BE2C (cell line): ENCODE measurements at regions not wholly inside any gene's neighbourhood (a gene's known extent, or its start where the extent isn't known, plus 50 kb on each side); places are given as distances from the start of the nearest gene placed in this dataset.

ENCODE experiments used
- DNase-seq: peaks from one replicate; pipeline ENCODE4 v3.0.0-alpha.2; 2020
- H3K27me3 ChIP-seq: fragments of 250-450 bp; sonication (Bioruptor Pico); 2 replicates; pipeline ENCODE4 v1.5.1; 2020; ENCODE audit warnings: mild to moderate bottlenecking
- H3K36me3 ChIP-seq: fragments of 250-450 bp; sonication (Bioruptor Pico); 2 replicates; pipeline ENCODE4 v1.5.1; 2020; ENCODE audit warnings: mild to moderate bottlenecking
- H3K4me1 ChIP-seq: fragments of 250-450 bp; sonication (Bioruptor Pico); 2 replicates; pipeline ENCODE4 v1.5.1; 2020
- H3K4me3 ChIP-seq: 2 replicates; pipeline ENCODE4 v1.5.1; 2011; ENCODE audit warnings: low read depth, low read length
- H3K9me3 ChIP-seq: fragments of 250-450 bp; sonication (Bioruptor Pico); 2 replicates; pipeline ENCODE4 v1.5.1; 2020
- CTCF ChIP-seq: IDR thresholded peaks from 2 replicates; pipeline ENCODE4 v1.5.1; 2012; ENCODE audit warnings: mild to moderate bottlenecking, low read depth, low read length

DNA sequence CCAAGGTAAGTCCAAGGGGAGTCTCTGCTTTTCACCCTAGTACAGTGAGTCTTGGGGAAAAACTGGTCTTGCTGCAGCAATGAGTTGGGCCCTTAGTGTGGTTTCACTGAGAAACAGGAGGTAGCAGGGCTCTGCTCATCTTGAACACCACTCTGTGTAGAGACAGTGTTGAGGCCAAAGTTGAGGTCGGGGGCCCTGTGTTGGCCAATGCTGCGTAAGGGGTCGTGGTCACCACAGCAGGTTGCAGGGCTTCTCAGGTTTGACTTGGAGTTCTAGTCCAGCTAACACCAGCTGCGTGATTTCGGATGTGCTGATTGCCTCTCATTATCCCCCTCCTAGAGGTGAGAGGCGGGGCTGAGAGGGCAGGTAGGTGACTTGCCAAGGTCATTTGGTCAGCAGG lies 807.5 kb downstream of the VRK1 start:
- no peaks in the 10 kb centered on the region for H3K4me1 ChIP-seq
- DNase-seq: no peak
- H3K9me3 ChIP-seq: no peaks in the 10 kb centered on the region
- no peak overlapping the region for H3K4me3 ChIP-seq
- TF ChIP-seq CTCF: no peak
- H3K36me3 ChIP-seq: no peaks in the 10 kb centered on the region
- H3K27me3 ChIP-seq: no peaks in the 10 kb centered on the region

- TF ChIP-seq CTCF: no peak
- H3K4me1 ChIP-seq: no peaks in the 10 kb centered on the region
- H3K4me3 ChIP-seq: no peak overlapping the region
- DNase-seq: no peak
- no peaks in the 10 kb centered on the region for H3K27me3 ChIP-seq
- no peaks in the 10 kb centered on the region for H3K36me3 ChIP-seq
- no peaks in the 10 kb centered on the region for H3K9me3 ChIP-seq
These were observed 821.2 kb downstream of the VRK1 start for GRCh38 chr14:97618401-97618800.

DNA sequence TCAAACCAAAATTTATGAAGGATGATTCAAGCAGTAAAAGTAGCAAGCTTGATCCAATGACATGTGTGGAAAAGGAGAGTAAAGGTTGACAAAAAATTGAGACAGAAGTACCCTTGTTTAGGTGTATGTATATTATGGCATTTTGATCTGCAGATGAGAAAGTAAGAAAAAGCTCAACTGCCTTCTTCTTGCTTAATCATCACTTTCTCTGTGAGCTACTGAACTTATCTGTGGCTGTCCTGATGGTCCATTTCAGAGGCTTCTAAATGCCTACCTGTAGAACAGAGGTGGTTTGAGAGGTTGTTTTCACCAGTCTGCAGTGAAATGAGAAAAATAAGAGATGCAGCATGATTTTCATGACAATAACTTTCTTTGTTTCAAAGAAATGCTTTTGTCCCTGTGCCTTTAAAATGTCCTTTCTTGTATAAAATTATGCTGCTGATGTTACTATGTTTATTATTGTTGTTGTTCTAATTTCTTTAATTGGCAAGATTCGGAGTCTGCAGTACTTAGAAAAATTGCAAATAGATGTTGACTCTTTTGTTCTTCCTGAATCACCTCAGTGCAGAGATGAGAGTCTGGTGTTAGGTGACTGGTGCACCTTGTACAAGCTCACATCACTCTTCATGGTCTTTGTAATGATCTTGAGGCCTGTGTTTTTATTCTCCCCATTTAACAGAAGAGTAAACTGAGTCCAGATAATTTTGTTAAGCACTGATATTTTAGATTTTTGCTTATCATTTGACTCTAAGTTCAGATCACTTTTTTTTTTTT lies 821.9 kb downstream of the VRK1 start:
- no peaks in the 10 kb centered on the region for H3K4me1 ChIP-seq
- H3K36me3 ChIP-seq: no peaks in the 10 kb centered on the region
- H3K4me3 ChIP-seq: no peak overlapping the region
- DNase-seq: no peak
- no peaks in the 10 kb centered on the region for H3K27me3 ChIP-seq
- no peak for TF ChIP-seq CTCF
- H3K9me3 ChIP-seq: no peaks in the 10 kb centered on the region

DNA sequence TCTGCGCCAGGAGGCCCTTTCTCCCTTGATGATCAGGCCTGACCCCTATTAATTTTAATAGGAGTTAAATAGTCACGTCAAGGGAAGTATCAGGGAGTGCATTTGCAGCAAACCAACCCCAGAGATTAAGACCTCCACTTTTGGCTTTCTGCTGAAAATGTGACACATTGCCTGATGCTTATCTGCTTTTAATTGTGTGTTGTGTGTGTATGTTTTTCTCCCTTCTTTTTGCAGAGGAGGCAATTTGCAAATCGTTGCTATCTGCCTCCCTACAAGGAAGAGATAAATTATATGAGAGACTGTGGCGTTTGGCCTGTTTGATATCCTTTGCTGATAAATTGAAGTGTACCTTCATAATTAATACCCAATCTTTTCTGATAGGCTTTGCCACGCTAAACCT lies 822.9 kb downstream of the VRK1 start:
- H3K9me3 ChIP-seq: no peaks in the 10 kb centered on the region
- H3K4me3 ChIP-seq: no peak overlapping the region
- H3K27me3 ChIP-seq: no peaks in the 10 kb centered on the region
- no peak for DNase-seq
- no peaks in the 10 kb centered on the region for H3K4me1 ChIP-seq
- H3K36me3 ChIP-seq: no peaks in the 10 kb centered on the region
- TF ChIP-seq CTCF: no peak

- Histone ChIP-seq H3K9me3 (no peaks in the 10 kb centered on the region), H3K27me3 (no peaks in the 10 kb centered on the region), H3K4me3 (no peak overlapping the region), H3K4me1 (no peaks in the 10 kb centered on the region), H3K36me3 (no peaks in the 10 kb centered on the region)
- DNase-seq: no peak
- no peak for TF ChIP-seq CTCF
These were observed 827.8 kb downstream of the VRK1 start for GRCh38 chr14:97624985-97625384.

DNA sequence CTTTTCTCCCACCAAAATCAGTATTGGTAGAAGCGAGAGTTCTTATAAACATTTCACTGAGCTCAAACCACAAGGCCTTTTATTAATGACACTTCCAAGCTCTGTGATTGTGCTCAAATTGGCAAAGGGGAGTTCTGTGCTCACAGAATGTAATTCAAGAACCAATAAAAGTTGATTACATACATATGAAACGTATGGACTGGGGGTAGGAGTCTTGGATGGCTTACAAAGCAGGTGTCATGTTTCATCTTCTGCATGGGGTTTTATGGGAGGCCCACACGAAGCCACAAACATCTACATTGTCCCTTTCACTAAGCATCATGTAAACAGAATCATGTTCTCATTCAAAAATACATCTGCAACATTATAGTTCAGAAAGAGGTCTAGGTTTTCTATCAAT lies 828.3 kb downstream of the VRK1 start:
- Histone ChIP-seq H3K4me3 (no peak overlapping the region), H3K36me3 (no peaks in the 10 kb centered on the region), H3K4me1 (no peaks in the 10 kb centered on the region), H3K9me3 (no peaks in the 10 kb centered on the region), H3K27me3 (no peaks in the 10 kb centered on the region)
- DNase-seq: no peak
- TF ChIP-seq CTCF: no peak
